ENCODE measurements at regions not wholly inside any gene's neighbourhood (a gene's known extent, or its start where the extent isn't known, plus 50 kb on each side); places are given as distances from the start of the nearest gene placed in this dataset.
"Not testable (repeated sequence)": the region's sequence is repeated elsewhere in the genome, so short reads cannot be mapped to it uniquely, and the experiment has no call there.

GRCh38 chr6:81295310-81295709, 457.2 kb downstream of the TENT5A start:
- H3K27ac ChIP-seq: no peak overlapping the region
- no peak for TF ChIP-seq ZFX (IDR thresholded peaks at IDR 0.05)

DNA sequence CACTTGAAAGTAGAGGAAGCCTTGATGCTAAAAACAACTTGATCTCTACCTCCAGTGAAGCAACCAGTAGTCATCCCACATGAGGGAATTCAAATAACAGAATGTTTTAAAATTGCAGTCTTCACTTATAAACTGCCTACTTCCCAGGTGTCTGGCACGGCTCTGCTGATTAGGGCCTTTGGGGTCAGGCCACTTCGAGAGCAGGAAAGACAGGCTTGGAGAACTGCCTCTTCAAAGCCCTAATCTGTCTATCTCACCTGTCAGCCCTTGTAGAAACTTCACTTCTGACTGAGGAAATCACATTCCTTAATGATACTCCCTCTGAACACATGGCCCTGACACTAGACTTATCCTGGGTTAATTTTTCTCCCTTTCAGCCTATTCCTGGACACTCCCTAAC, 458.6 kb downstream of the TENT5A start:
- no peak overlapping the region for H3K27ac ChIP-seq
- TF ChIP-seq, protein P1, sequence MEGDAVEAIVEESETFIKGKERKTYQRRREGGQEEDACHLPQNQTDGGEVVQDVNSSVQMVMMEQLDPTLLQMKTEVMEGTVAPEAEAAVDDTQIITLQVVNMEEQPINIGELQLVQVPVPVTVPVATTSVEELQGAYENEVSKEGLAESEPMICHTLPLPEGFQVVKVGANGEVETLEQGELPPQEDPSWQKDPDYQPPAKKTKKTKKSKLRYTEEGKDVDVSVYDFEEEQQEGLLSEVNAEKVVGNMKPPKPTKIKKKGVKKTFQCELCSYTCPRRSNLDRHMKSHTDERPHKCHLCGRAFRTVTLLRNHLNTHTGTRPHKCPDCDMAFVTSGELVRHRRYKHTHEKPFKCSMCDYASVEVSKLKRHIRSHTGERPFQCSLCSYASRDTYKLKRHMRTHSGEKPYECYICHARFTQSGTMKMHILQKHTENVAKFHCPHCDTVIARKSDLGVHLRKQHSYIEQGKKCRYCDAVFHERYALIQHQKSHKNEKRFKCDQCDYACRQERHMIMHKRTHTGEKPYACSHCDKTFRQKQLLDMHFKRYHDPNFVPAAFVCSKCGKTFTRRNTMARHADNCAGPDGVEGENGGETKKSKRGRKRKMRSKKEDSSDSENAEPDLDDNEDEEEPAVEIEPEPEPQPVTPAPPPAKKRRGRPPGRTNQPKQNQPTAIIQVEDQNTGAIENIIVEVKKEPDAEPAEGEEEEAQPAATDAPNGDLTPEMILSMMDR (conservative IDR thresholded peaks at IDR 0.05): no peak
- TF ChIP-seq ZFX (IDR thresholded peaks at IDR 0.05): no peak

DNA sequence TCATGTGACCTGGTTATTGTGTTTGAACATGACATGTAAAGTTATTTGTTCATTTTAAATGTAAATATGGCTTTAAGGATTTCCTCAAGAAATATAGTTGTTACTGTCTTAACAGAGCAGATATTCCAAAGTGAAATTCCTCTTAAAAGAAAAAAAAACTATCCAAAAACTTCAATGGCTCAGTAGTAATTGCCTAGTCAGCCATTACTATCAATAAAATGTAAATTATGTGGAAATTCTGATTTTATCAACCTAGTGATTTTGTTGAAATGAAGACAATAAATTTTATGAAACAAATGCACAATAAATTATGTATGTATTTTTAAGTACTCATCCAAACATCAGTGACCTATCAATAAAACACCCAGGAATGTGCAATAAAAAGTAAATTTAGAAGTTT, 463.3 kb downstream of the TENT5A start:
- TF ChIP-seq, protein P1 (conservative IDR thresholded peaks at IDR 0.05): no peak
- TF ChIP-seq ZFX (IDR thresholded peaks at IDR 0.05): no peak
- no peak overlapping the region for H3K27ac ChIP-seq

DNA sequence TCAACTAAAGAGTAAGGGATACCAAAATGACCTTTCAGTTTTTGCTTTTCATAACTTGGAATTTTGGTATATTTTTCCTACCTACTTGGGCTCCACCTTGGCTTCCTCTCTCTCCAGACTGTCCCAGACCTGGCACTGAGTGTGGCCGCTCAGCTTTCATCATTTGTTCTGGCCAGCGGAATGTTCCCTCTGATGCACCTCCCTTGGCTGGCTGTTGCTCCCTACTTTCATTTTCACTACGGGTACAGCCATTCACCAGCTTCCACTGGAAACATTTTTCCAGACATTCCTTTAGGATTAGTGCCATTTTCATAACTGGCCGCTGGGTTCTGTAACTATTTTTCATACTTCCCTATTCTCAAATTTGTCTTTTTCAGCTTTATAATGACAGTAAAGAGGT, 487.4 kb downstream of the TENT5A start:
- no peak overlapping the region for H3K27ac ChIP-seq
- no peak for TF ChIP-seq ZFX (IDR thresholded peaks at IDR 0.05)
- TF ChIP-seq, protein P1 (conservative IDR thresholded peaks at IDR 0.05): no peak

GRCh38 chr6:81263531-81264168, 488.8 kb downstream of the TENT5A start:
- H3K27ac ChIP-seq: no peak overlapping the region
- TF ChIP-seq ZFX (IDR thresholded peaks at IDR 0.05): no peak
- TF ChIP-seq, protein P1 (conservative IDR thresholded peaks at IDR 0.05): no peak

DNA sequence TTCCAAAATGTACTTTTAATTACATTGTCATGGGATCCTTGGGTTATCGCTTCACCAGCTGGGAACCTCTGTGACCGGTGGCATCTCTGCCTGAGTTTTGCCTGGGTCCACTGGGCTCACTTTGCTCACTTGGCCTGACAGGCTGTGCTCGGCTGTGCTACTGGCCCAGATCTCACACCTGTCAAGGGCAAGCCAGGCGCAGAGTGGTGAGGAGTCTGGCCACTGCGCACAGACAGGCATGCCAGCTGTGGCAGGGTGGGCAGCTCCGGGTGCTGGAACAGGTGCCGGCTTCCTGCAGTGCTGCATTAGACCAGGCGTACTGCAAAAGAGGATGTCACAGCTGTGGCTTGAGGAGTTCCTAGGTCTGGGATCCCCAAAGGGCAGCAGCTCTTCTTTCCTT, 489.8 kb downstream of the TENT5A start:
- H3K27ac ChIP-seq: no peak overlapping the region
- TF ChIP-seq, protein P1 (conservative IDR thresholded peaks at IDR 0.05): no peak
- no peak for TF ChIP-seq ZFX (IDR thresholded peaks at IDR 0.05)

- H3K27ac ChIP-seq: not testable (repeated sequence)
These were observed 496.3 kb downstream of the TENT5A start for GRCh38 chr6:81256223-81256622.

GRCh38 chr6:81253821-81254220, 498.7 kb downstream of the TENT5A start:
- TF ChIP-seq, protein P1 (conservative IDR thresholded peaks at IDR 0.05): no peak
- TF ChIP-seq ZFX (IDR thresholded peaks at IDR 0.05): no peak

More at GRCh38 chr6:81253821-81254220, 498.7 kb downstream of the TENT5A start:
- H3K27ac ChIP-seq: no peak overlapping the region
